ENCODE measurements at regions not wholly inside any gene's neighbourhood (a gene's known extent, or its start where the extent isn't known, plus 50 kb on each side); places are given as distances from the start of the nearest gene placed in this dataset.

- DNase-seq = no peak
These were observed 361.3 kb upstream of the TMTC1 start for GRCh38 chr12:30144777-30145683.

DNA sequence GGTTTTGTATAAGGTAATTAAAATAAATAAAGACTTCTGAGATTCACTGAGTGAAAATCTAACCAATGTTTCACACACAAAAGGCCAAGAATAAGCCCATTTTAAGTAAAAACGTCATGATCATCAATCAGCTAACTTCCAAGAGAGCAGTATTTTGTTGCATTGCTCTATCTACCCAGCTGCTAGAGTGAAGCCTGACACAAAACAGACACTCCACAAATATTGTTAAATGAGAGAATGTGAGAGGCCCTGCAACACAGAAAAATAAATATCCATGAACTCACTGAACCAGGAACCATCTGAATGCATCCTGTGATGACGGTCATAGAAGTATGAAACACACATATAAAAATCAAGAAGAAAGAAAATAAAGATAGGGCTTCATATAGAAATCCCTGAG, 358.6 kb upstream of the TMTC1 start:
- DNase-seq = no peak

DNA sequence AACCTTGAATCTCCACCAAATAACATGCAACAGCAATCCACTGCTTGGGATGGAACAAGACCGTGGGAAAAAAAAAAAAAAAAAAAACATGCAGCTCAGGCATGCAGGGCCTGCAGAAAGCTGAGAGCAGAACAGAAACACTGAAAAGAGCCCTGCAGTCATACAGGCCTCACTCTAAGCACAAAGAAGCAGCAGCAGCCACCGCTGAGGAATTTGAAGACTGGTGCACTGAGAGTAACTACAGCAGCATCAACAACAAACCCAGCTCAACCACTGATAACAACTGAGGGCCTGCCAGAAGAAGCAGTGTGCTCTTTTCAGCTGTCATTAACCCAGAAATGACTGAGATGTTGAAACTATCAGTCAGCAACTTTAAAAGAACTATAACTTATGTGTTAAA, 354.7 kb upstream of the TMTC1 start:
- DNase-seq = peak; percentile 76

GRCh38 chr12:30136696-30137095, 353.0 kb upstream of the TMTC1 start:
- peak; percentile 62 for DNase-seq

DNA sequence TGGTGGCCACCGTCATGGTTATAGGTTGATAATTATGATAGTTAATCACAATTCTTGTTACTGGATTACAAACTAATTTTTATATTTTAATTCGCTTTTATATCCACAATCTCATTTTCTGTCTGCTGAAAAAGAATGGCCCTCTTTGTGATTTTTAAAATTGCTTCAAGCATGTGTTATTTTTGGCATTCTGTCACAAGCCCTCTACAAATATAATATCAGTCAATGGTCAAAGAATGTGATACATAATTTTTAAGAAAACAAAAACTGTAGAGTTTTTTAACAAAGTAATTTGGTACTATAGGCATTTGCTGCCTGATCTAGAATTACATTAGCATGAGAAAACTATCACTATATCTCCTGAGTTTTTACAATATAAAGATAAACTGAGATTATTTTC, 352.0 kb upstream of the TMTC1 start:
- DNase-seq = peak; percentile 78

DNA sequence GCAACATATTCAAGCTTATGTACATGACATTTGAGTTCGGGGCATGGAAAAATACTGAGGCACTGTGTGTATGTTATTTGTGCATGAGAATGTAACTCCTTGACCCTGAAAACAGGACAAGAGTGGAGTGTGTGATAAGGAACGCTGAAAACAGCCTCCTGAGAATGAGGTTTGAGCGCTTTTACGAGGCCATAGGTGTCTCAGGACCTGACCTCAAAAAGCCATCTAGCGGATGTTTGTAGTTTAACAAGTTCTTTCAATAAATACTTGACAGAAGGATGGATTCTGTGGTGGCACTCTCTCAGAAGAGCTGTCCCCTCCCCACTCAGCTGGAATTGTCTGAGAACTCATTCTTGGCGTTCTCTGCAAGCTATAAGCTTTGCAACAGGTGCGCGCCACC, 350.5 kb upstream of the TMTC1 start:
- no peak for DNase-seq

GRCh38 chr12:30126944-30127343, 343.2 kb upstream of the TMTC1 start:
- no peak for DNase-seq

DNA sequence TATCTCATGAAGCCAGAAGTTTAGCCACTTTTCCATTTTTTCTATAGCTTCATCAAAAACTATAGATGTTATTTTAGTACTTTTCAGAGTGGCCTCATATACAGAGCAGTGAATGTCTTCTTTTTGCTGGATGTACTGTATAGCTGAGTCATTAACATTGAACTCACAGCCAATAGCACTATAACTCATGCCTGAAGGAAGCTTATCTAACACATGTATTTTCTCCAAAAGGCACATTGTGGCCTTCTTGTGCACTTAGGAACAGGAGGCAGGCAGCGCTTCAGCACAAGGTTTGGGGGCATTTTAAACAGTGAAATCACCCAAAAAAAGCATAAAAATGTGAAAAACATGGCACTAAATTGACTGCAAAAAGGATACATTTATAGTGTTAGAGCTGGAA, 336.8 kb upstream of the TMTC1 start:
- no peak for DNase-seq

DNA sequence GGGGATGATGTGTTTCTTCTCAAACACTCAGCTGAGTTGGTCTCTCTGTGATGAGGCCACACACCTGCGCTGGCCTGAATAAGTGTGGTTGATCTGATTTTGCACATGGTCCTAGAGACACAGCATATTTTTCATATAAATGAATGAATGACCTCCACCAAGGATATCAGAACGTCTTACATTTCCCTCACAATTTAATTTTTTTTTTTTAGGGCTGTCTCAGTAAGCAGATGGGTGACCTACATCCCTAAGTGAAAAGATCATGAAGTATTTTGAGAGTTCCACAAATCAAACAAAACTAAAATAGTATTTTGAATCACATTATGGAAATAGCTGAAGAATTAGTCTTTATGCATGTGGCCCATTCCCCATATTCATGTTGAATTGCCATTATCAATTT, 333.7 kb upstream of the TMTC1 start:
- no peak for DNase-seq

- no peak for DNase-seq
These were observed 328.0 kb upstream of the TMTC1 start for GRCh38 chr12:30111719-30112118.

GRCh38 chr12:30110958-30111586, 327.3 kb upstream of the TMTC1 start:
- DNase-seq = peak; percentile 59

GRCh38 chr12:30110498-30110897, 326.8 kb upstream of the TMTC1 start:
- DNase-seq = no peak

GRCh38 chr12:30108666-30109065, 324.9 kb upstream of the TMTC1 start:
- DNase-seq = no peak

- no peak for DNase-seq
These were observed 322.6 kb upstream of the TMTC1 start for GRCh38 chr12:30106204-30106965.

GRCh38 chr12:30105505-30105904, 321.8 kb upstream of the TMTC1 start:
- no peak for DNase-seq

- no peak for DNase-seq
These were observed 321.2 kb upstream of the TMTC1 start for GRCh38 chr12:30104971-30105370.

- DNase-seq = peak; percentile 46
These were observed 317.0 kb upstream of the TMTC1 start for GRCh38 chr12:30100741-30101140.

- DNase-seq = no peak
These were observed 314.9 kb upstream of the TMTC1 start for GRCh38 chr12:30098677-30099076.

DNA sequence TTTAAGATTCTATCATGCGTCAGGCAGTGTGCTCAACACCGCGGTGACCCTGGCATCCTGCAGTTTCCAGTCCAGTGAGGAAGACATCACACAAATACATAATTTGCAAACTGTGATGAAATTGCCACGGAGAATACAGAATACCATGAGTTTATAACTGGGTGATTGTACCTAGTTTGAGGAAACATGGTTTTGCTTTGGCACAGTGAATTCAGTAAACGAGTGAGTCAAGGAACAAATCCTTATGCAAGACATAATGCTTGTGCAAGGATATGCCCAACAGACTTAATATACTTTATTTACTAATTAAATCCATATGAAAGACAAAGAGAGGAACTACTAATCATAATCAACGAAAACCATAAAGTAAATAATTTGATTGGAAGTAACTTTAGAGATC, 311.8 kb upstream of the TMTC1 start:
- no peak for DNase-seq

GRCh38 chr12:30092983-30093617, 309.4 kb upstream of the TMTC1 start:
- no peak for DNase-seq

DNA sequence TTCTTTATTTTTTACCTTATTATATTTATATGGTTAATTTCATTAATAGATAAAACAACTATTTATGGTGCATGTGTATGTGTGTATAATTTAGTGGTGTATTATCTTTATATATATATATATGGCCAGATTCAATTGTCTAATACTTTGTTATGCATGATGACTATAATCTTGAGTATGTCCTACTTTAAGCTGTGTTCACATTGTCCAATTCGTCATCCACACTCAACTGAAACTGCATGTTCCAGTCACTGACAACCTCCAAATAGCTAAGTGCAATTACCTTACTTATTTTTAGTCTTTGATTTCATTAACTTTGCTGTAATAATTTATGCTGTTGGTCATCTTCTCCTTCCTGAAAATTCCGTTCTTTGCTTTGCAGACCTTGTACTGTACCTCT, 306.5 kb upstream of the TMTC1 start:
- no peak for DNase-seq

DNA sequence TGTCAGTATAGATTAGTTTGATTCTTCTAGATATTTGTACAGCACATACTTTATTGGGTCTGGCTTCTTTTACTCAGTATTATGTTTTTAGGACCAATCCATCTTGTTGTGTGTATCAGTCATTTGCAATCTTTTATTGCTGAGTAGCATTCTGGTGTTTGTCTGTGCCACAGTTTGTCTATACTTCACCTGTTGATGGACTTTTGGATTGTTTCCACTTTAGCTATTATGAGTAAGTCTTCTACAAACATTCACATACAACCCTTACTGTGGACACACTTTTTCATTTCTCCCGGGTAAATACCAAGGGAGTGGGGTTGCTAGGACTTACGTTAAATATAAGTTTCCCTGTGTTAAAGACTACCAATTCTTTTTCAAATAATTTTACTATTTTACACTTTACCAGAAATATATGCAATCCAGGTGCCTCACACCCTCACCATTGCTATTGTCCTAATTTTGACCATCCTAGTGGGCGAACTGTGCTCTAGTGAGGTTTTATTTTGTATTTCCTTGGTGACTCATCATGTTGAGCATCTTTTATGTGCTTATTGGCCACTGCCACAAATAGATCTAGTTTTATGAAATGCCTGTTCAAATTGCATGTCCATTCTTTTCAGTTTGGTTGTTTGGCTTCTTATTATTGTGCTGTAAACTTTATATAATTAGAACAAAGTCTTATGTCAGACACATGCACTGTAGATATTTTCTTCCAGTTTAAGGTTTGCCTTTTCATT, 304.7 kb upstream of the TMTC1 start:
- DNase-seq = no peak

Measured in fibroblast of skin of back (primary cell).